Kidney tubule cell (primary cell): ENCODE measurements at regions not wholly inside any gene's neighbourhood (a gene's known extent, or its start where the extent isn't known, plus 50 kb on each side); places are given as distances from the start of the nearest gene placed in this dataset.
"Not testable (repeated sequence)": the region's sequence is repeated elsewhere in the genome, so short reads cannot be mapped to it uniquely, and the experiment has no call there.

Source experiments
- DNase-seq: peaks from one replicate; pipeline ENCODE4 v3.0.0-alpha.2; 2018; ENCODE audit warnings: low spot score

- DNase-seq, result peak; percentile 14
Observed at GRCh38 chr1:229156872-229157271, 114.0 kb upstream of the RAB4A start.

DNA sequence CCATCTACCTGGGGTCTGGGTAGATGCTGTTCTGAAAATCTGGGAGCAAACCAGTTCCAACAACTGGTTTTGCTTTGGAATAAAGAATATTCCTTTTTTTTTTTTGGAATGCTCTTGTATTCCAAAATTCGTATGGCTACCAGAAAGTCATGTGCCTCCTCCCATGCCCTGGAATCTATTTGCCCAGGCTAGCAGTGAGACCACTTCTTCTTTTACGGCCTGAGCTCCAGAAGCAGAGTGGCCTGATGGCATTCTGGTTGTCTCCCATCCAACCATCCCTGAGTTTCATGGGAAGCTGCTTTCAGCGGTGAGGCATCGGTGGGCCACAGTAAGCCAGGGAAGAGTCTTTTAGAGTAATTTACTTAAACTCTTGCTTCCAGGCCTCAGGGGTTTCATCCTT is 113.4 kb upstream of the RAB4A start:
- DNase-seq, result no peak

- DNase-seq, result no peak
Observed at GRCh38 chr1:229158341-229158921, 112.5 kb upstream of the RAB4A start.

- DNase-seq, result no peak
Observed at GRCh38 chr1:229158927-229159326, 112.0 kb upstream of the RAB4A start.

DNA sequence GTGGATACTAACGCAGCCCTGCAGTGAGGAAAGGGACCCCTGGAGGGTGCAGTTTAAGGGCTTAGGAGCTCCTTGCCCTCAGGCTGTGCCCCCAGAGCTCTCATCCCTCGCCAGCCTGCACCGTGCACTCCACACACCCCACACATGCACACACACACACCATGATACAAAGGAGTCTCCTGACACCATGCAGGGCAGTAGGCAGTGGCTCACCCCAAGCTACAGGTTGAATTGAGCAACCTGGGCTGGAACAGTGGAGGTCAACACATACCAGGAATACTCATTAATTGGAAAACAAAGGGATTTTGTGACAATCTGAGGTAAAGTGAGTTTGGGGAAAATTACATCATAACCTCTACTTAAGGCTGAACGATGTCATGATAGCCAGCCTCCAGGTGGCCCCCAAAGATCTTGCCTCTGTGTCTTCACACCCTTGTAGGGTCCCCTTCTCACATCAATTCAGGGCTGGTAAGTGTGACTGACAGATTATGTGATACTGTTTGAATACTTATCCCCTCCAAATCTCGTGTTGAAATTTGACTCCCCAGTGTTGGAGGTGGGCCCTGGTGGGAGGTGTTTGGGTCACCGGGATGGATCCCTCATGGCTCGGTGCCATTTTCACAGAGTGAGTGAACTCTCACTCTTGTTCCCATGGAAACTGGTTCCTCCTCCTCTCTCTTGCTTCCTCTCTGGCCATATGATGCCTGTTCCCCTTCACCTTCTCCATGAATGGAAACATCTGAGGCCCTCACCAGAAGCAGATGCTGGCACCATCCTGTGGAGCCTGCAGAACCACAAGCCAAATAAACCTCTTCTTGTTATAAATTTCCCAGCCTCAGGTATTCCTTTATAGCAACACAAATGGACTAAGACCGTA is 111.0 kb upstream of the RAB4A start:
- DNase-seq, result no peak

GRCh38 chr1:229161740-229162139 is 109.2 kb upstream of the RAB4A start:
- peak; percentile 35 for DNase-seq

GRCh38 chr1:229162825-229163515 is 107.9 kb upstream of the RAB4A start:
- no peak for DNase-seq

GRCh38 chr1:229164348-229164747 is 106.6 kb upstream of the RAB4A start:
- DNase-seq, result no peak

GRCh38 chr1:229164836-229165735 is 105.8 kb upstream of the RAB4A start:
- DNase-seq, result no peak

- no peak for DNase-seq
Observed at GRCh38 chr1:229167318-229167717, 103.6 kb upstream of the RAB4A start.

DNA sequence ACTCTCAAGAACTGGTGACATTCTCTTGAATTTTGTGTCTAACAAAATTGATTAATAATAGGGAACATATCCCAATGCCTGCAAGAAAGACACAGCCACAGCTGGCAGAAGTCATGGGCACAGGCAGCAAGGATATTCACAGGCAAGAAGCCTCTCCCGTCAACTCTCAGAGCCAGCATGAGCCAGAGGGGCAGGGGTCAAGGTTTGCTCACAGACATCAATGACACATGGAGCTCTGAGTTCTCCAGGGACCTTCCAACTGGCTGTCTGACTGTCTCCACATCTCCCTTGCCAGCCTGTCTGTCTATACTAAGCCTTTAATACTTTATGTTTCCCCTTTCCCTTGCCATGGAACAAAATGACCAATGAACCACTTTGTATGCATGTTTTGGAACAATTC is 101.5 kb upstream of the RAB4A start:
- no peak for DNase-seq

- no peak for DNase-seq
Observed at GRCh38 chr1:229170274-229170673, 100.6 kb upstream of the RAB4A start.

DNA sequence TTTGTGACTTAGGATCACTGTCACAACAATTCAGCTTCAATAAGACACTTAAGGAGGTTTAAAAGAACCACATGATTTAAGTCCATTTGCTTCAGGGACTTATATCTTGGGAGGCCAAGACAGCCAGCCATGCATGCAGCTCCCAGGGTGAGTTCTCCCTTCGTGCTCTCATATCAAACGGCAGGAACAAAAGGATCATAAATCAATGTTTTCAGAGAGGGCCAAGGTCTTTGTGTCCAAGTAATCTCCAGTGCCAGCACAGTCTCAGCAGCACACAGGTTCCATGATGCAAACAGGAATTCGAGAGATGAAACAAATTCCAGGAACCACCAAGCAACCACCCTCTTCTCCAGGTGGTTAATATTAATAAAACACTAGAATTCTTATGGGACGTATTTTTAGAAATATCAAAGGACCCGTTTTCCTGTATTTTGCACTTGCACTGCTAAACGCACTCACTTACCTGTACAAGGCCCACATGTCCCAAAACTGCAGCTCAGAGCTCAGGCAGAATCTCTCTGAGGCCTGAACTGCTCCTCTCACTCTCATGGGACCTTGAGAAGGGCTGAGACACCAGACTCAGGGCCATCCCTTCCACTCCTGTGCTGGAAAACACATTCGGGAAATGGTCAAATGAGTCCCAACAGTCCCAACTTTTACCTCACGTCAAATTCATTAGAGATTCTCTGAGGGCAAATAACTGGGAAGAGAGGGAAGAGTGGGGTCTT is 100.0 kb upstream of the RAB4A start:
- no peak for DNase-seq

GRCh38 chr1:229171934-229172333 is 99.0 kb upstream of the RAB4A start:
- no peak for DNase-seq

GRCh38 chr1:229173491-229174476 is 97.1 kb upstream of the RAB4A start:
- not testable (repeated sequence) for DNase-seq

DNA sequence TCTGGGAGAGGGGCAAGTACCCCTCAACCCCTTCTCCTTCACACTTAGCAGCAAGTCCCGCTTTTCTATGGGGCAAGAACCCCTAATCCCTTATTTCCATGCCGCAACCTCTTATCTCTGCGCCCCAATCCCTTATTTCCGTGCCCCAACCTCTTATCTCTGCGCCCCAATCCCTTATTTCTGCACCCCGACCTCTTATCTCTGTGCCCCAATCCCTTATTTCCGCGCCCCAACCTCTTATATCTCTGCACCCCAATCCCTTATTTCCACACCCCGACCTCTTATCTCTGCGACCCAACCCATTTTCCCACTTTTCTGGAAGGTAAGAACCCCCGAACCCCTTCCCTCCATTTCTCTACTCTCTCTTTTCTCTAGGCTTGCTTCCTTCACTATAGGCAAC is 95.6 kb upstream of the RAB4A start:
- DNase-seq, result not testable (repeated sequence)

DNA sequence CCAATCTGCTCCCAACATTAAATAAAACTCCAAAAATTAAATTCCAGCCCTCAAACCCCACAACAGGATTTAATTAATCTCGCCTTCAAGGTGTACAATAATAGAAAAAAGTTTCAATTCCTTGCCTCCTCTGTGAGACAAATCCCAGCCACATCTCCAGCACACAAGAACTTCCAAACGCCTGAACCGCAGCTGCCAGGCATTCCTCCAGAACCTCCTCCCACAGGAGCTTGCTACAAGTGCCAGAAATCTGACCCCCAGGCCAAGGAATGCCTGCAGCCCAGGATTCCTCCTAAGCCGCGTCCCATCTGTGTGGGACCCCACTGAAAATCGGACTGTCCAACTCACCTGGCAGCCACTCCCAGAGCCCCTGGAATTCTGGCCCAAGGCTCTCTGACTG is 94.5 kb upstream of the RAB4A start:
- not testable (repeated sequence) for DNase-seq

- no peak for DNase-seq
Observed at GRCh38 chr1:229180161-229180560, 90.8 kb upstream of the RAB4A start.

DNA sequence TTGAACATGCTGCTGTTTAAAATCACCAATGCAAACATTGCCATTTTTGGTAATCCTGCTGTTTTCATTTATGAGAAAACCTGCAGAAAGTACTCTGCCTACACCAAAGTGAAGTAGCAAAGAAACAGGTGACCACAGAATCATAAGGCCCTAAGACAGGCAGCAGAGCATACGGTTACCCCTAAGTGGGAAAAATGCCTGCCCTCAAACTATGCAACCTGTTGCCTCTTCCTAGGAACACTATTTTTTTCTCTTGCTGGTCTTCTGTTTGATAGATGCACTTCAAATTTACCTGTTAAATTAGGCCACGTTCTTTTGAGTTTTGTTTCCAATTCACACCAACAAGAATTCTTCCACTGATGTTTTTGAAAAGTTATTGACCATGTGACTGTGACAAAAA is 89.5 kb upstream of the RAB4A start:
- no peak for DNase-seq

GRCh38 chr1:229183588-229183987 is 87.3 kb upstream of the RAB4A start:
- DNase-seq, result no peak
